HG02571 (cell line): ENCODE measurements at regions not wholly inside any gene's neighbourhood (a gene's known extent, or its start where the extent isn't known, plus 50 kb on each side); places are given as distances from the start of the nearest gene placed in this dataset.

Experiments
- ATAC-seq: cut with Tn5 transposase; IDR thresholded peaks from one replicate; pipeline ENCODE4 v1.9.1; 2021; ENCODE audit warnings: mild to moderate bottlenecking, moderate library complexity; ENCODE audit not compliant: unreplicated experiment

- no peak for ATAC-seq
These were observed 516.3 kb upstream of the ID2 start for GRCh38 chr2:8165550-8165949.

GRCh38 chr2:8168022-8168717, 513.7 kb upstream of the ID2 start:
- no peak for ATAC-seq

GRCh38 chr2:8168876-8169424, 512.9 kb upstream of the ID2 start:
- ATAC-seq, result no peak

- ATAC-seq, result no peak
These were observed 512.4 kb upstream of the ID2 start for GRCh38 chr2:8169443-8169842.

GRCh38 chr2:8170552-8171327, 511.1 kb upstream of the ID2 start:
- ATAC-seq, result no peak

- ATAC-seq, result no peak
These were observed 510.2 kb upstream of the ID2 start for GRCh38 chr2:8171608-8172007.

GRCh38 chr2:8172661-8173060, 509.2 kb upstream of the ID2 start:
- no peak for ATAC-seq

GRCh38 chr2:8174641-8175257, 507.1 kb upstream of the ID2 start:
- ATAC-seq, result no peak

GRCh38 chr2:8176887-8177286, 505.0 kb upstream of the ID2 start:
- ATAC-seq, result no peak

- ATAC-seq, result no peak
These were observed 504.3 kb upstream of the ID2 start for GRCh38 chr2:8177566-8177965.

GRCh38 chr2:8178911-8179310, 502.9 kb upstream of the ID2 start:
- no peak for ATAC-seq

GRCh38 chr2:8189316-8189715, 492.5 kb upstream of the ID2 start:
- no peak for ATAC-seq

- no peak for ATAC-seq
These were observed 491.6 kb upstream of the ID2 start for GRCh38 chr2:8190279-8190678.

GRCh38 chr2:8191427-8191826, 490.4 kb upstream of the ID2 start:
- no peak for ATAC-seq

GRCh38 chr2:8193146-8193545, 488.7 kb upstream of the ID2 start:
- ATAC-seq, result no peak

- no peak for ATAC-seq
These were observed 487.9 kb upstream of the ID2 start for GRCh38 chr2:8193686-8194615.

GRCh38 chr2:8195784-8196183, 486.1 kb upstream of the ID2 start:
- no peak for ATAC-seq

- ATAC-seq, result no peak
These were observed 485.5 kb upstream of the ID2 start for GRCh38 chr2:8196316-8196715.

- ATAC-seq, result no peak
These were observed 484.8 kb upstream of the ID2 start for GRCh38 chr2:8197101-8197500.

GRCh38 chr2:8197825-8198224, 484.0 kb upstream of the ID2 start:
- no peak for ATAC-seq
